Endothelial cell of umbilical vein (primary cell): ENCODE measurements at regions not wholly inside any gene's neighbourhood (a gene's known extent, or its start where the extent isn't known, plus 50 kb on each side); places are given as distances from the start of the nearest gene placed in this dataset.

Experiments used
- BruUV-seq: library from RNA; stranded (reverse); fragments of 400-500 nt; replicated peaks from 2 replicates; lab custom pipeline; 2021; lab: Mats Ljungman, UMichigan
- CTCF ChIA-PET: fragments of 300-600, 350-600 bp; sonication (Branson Sonifier 250); formaldehyde crosslinking; loops from one replicate; lab custom pipeline; 2021; ENCODE audit warnings: antibody characterized with exemption, inconsistent platforms; lab: Charles Lee
- POLR2A ChIA-PET: fragments of 300-600, 350-600 bp; sonication (Branson Sonifier 250); formaldehyde crosslinking; loops from one replicate; lab custom pipeline; 2021; ENCODE audit warnings: antibody characterized with exemption, inconsistent platforms; lab: Charles Lee
- DNase-seq: peaks from one replicate; pipeline ENCODE4 v3.0.0-alpha.2; 2011; ENCODE audit warnings: low read depth, low spot score
- FAIRE-seq: peaks from 2 replicates; lab custom pipeline; 2011; peaks lifted over from hg19 to GRCh38; lab: Jason Lieb, UNC
- H2AFZ ChIP-seq: 2 replicates; pipeline ENCODE4 v1.6.0; 2012; ENCODE audit warnings: low read depth, low read length, control low read depth, inconsistent platforms
- H3K27ac ChIP-seq: 2 replicates; pipeline ENCODE4 v1.5.1; 2011; ENCODE audit warnings: low read depth, mild to moderate bottlenecking, control low read depth, low read length, moderate library complexity; ENCODE audit not compliant: insufficient read depth
- H3K27me3 ChIP-seq, 2 experiments: 2 replicates each; pipeline versions ENCODE4 v1.6.0 to v1.6.1; 2011; ENCODE audit warnings: low read length in 2 of 2, mixed read lengths in 1 of 2; ENCODE audit not compliant: control insufficient read depth in 2 of 2, insufficient read depth in 2 of 2
- H3K36me3 ChIP-seq, 2 experiments: 2 replicates in 1 of 2; 3 replicates in 1 of 2; pipeline ENCODE4 v1.5.1; 2011; ENCODE audit warnings: low read length in 2 of 2, mild to moderate bottlenecking in 1 of 2, moderate library complexity in 1 of 2; ENCODE audit not compliant: control insufficient read depth in 2 of 2, insufficient read depth in 2 of 2; ENCODE audit errors: extremely low read depth in 1 of 2
- H3K4me1 ChIP-seq: 3 replicates; pipeline ENCODE4 v1.5.1; 2011; ENCODE audit warnings: mild to moderate bottlenecking, low read length; ENCODE audit not compliant: control insufficient read depth, insufficient read depth; ENCODE audit errors: extremely low read depth
- H3K4me2 ChIP-seq: 2 replicates; pipeline ENCODE4 v1.6.1; 2011; ENCODE audit warnings: low read length, control low read depth, mixed read lengths; ENCODE audit not compliant: insufficient read depth
- H3K4me3 ChIP-seq, 3 experiments: fragments of 200-600 bp in 1 of 3; sonication (generic), shearing (Covaris generic) in 1 of 3; replicated peaks in 1 of 3; 2 replicates each; pipeline ENCODE4 v1.5.1; 2011 to 2016; ENCODE audit warnings: control low read depth in 3 of 3, low read length in 3 of 3, mild to moderate bottlenecking in 2 of 3, inconsistent platforms in 1 of 3, low read depth in 1 of 3, moderate library complexity in 1 of 3; ENCODE audit not compliant: insufficient read depth in 1 of 3
- H3K79me2 ChIP-seq: 2 replicates; pipeline ENCODE4 v1.6.0; 2012; ENCODE audit warnings: low read length, inconsistent platforms; ENCODE audit not compliant: control insufficient read depth, insufficient read depth
- H3K9ac ChIP-seq: replicated peaks from 2 replicates; pipeline ENCODE3; 2011; ENCODE audit warnings: low read length, control low read depth; ENCODE audit not compliant: insufficient read depth; ENCODE audit errors: extremely low read depth
- H3K9me1 ChIP-seq: replicated peaks from 3 replicates; pipeline ENCODE4 v1.6.0; 2011; ENCODE audit warnings: mild to moderate bottlenecking, low read length; ENCODE audit not compliant: control insufficient read depth, insufficient read depth; ENCODE audit errors: extremely low read depth
- H3K9me3 ChIP-seq: replicated peaks from 2 replicates; pipeline ENCODE4 v1.5.1; 2012; ENCODE audit warnings: low read length, inconsistent platforms; ENCODE audit not compliant: control insufficient read depth, insufficient read depth
- H4K20me1 ChIP-seq: replicated peaks from 2 replicates; pipeline ENCODE3; 2011; ENCODE audit warnings: mild to moderate bottlenecking, low read length; ENCODE audit not compliant: control insufficient read depth, insufficient read depth; ENCODE audit errors: extremely low read depth
- CTCF ChIP-seq, 2 donors: IDR thresholded peaks; 1 replicate in 1 of 2; 2 replicates in 1 of 2; pipeline ENCODE4 v1.5.1; 2011; ENCODE audit warnings: low read length in 2 of 2, mild to moderate bottlenecking in 2 of 2, moderate library complexity in 2 of 2, control low read depth in 1 of 2, inconsistent platforms in 1 of 2, low read depth in 1 of 2; ENCODE audit not compliant: insufficient read depth in 1 of 2; ENCODE audit errors: extremely low read depth in 1 of 2
- FOS ChIP-seq: IDR thresholded peaks from 2 replicates; pipeline ENCODE4 v1.6.1; 2011; ENCODE audit warnings: mild to moderate bottlenecking, low read length, moderate library complexity, borderline replicate concordance; ENCODE audit not compliant: insufficient read depth
- GATA2 ChIP-seq: IDR thresholded peaks from 2 replicates; pipeline ENCODE4 v1.7.0; 2011; ENCODE audit warnings: low read depth, mild to moderate bottlenecking, moderate library complexity, mixed read lengths, low read length; ENCODE audit not compliant: insufficient read length, insufficient read depth
- JUN ChIP-seq: IDR thresholded peaks from 2 replicates; pipeline ENCODE4 v1.6.1; 2011; ENCODE audit warnings: borderline replicate concordance, low read depth; ENCODE audit not compliant: insufficient read length, insufficient read depth
- MAX ChIP-seq: IDR thresholded peaks from 2 replicates; pipeline ENCODE4 v1.6.1; 2011; ENCODE audit not compliant: insufficient read depth, insufficient read length
- MYC ChIP-seq: IDR thresholded peaks from one replicate; pipeline ENCODE4 v1.6.1; 2011; ENCODE audit warnings: mild to moderate bottlenecking, low read depth, low read length
- POLR2A ChIP-seq: IDR thresholded peaks from 2 replicates; pipeline ENCODE4 v1.6.1; 2012; ENCODE audit warnings: low read depth, mild to moderate bottlenecking, control low read depth, low read length
- POLR2AphosphoS5 ChIP-seq: IDR thresholded peaks from 2 replicates; pipeline ENCODE4 v1.6.1; 2012; ENCODE audit warnings: low read depth, mild to moderate bottlenecking, control low read depth, low read length, moderate library complexity; ENCODE audit not compliant: insufficient read depth
- dilution Hi-C: fragments of 300-500 bp; cut with MboI; formaldehyde crosslinking; loops from one replicate; pipeline ENCODE4 v1.15.0; 2019; ENCODE audit warnings: low sequenced_read_pairs; ENCODE audit not compliant: extremely low pct_ligation_motif_present
- intact Hi-C: fragments of 100-400 bp; cut with micrococcal nuclease; formaldehyde crosslinking; loops from one replicate; pipeline ENCODE4 v1.10.0; 2022

- CTCF ChIA-PET: no interaction called here
- intact Hi-C loops: no loop called here
- H3K4me2 ChIP-seq: no peak overlapping the region
- no peak overlapping the region for H3K9ac ChIP-seq
- TF ChIP-seq POLR2AphosphoS5 (no peak), JUN (no peak), MAX (no peak), MYC (no peak)
- H3K4me3 ChIP-seq: no peak overlapping the region
- H3K9me3 ChIP-seq: no peaks in the 10 kb centered on the region
- H3K27me3 ChIP-seq: no peaks in the 10 kb centered on the region
- FAIRE-seq (no peak), DNase-seq (no peak)
- no peaks in the 10 kb centered on the region for H3K9me1 ChIP-seq
- H4K20me1 ChIP-seq: no peaks in the 10 kb centered on the region
- H3K27ac ChIP-seq: no peak overlapping the region
- no peaks in the 10 kb centered on the region for H3K79me2 ChIP-seq
- dilution Hi-C loops: no loop called here
- POLR2A ChIA-PET: no interaction called here
- H3K4me1 ChIP-seq: no peaks in the 10 kb centered on the region
- H3K36me3 ChIP-seq: no peaks in the 10 kb centered on the region
- no TSS peak for BruUV-seq
- no peak overlapping the region for H2AFZ ChIP-seq
Measured at GRCh38 chr1:189970331-189971230, 507.1 kb downstream of the BRINP3 start.

- Histone ChIP-seq H3K79me2 (no peaks in the 10 kb centered on the region), H3K27ac (no peak overlapping the region), H3K4me3 (no peak overlapping the region), H3K4me2 (no peak overlapping the region), H3K9ac (no peak overlapping the region), H3K4me1 (no peaks in the 10 kb centered on the region), H3K9me3 (no peaks in the 10 kb centered on the region), H4K20me1 (no peaks in the 10 kb centered on the region), H2AFZ (no peak overlapping the region), H3K36me3 (no peaks in the 10 kb centered on the region), H3K27me3 (no peaks in the 10 kb centered on the region), H3K9me1 (no peaks in the 10 kb centered on the region)
- POLR2A ChIA-PET: no interaction called here
- intact Hi-C loops (no loop called here), dilution Hi-C loops (no loop called here)
- BruUV-seq: no TSS peak
- TF ChIP-seq POLR2A (no peak), GATA2 (no peak), FOS (no peak), JUN (no peak), CTCF (IDR thresholded peaks at IDR 0.05; ENCODE audit: extremely low read depth in 1 of 2, insufficient read depth in 1 of 2, low read depth in 1 of 2, low read length in 2 of 2) (no peak), MAX (no peak), POLR2AphosphoS5 (no peak)
- DNase-seq (no peak), FAIRE-seq (no peak)
- CTCF ChIA-PET: interaction anchor here (1.3 kb wide), 1 partner anchor 18 kb away, joined by 3 read pairs; no protein-coding TSS in a partner anchor
Measured at GRCh38 chr1:189971656-189972055, 506.0 kb downstream of the BRINP3 start.
